CD4-positive, alpha-beta memory T cell (primary cell): ENCODE measurements at regions not wholly inside any gene's neighbourhood (a gene's known extent, or its start where the extent isn't known, plus 50 kb on each side); places are given as distances from the start of the nearest gene placed in this dataset.

Experiments used
- CTCF ChIA-PET: fragments of 350-600 bp; sonication (Branson Sonifier 250); formaldehyde crosslinking; loops from one replicate; lab custom pipeline; 2021; ENCODE audit warnings: inconsistent platforms; ENCODE audit not compliant: partially characterized antibody; lab: Charles Lee
- POLR2A ChIA-PET: fragments of 350-600 bp; sonication (Branson Sonifier 250); formaldehyde crosslinking; loops from one replicate; lab custom pipeline; 2021; ENCODE audit not compliant: partially characterized antibody; lab: Charles Lee
- DNase-seq, 5 donors: peaks; one replicate each; pipeline versions ENCODE4 v3.0.0 to v3.0.0-alpha.2; 2020 to 2022; ENCODE audit warnings: mixed read lengths in 1 of 5
- H3K27ac ChIP-seq: one replicate; pipeline ENCODE4 v1.7.0; 2013; ENCODE audit warnings: low read depth, low read length
- H3K27me3 ChIP-seq: 2 replicates; pipeline ENCODE4 v1.7.0; 2013; ENCODE audit warnings: mild to moderate bottlenecking, low read length, moderate library complexity; ENCODE audit not compliant: insufficient read depth
- H3K36me3 ChIP-seq: 2 replicates; pipeline ENCODE4 v1.7.0; 2013; ENCODE audit warnings: mild to moderate bottlenecking, low read length, moderate library complexity; ENCODE audit not compliant: insufficient read depth
- H3K4me1 ChIP-seq: 2 replicates; pipeline ENCODE4 v1.7.0; 2013; ENCODE audit warnings: mild to moderate bottlenecking, low read length, moderate library complexity; ENCODE audit not compliant: insufficient read depth
- H3K4me3 ChIP-seq, 2 donors: one replicate each; pipeline ENCODE4 v1.7.0; 2013; ENCODE audit warnings: low read length in 2 of 2, mild to moderate bottlenecking in 1 of 2
- H3K9me3 ChIP-seq, 2 donors: one replicate each; pipeline ENCODE4 v1.7.0; 2013; ENCODE audit warnings: low read length in 2 of 2, control low read depth in 1 of 2; ENCODE audit not compliant: control insufficient read depth in 1 of 2
- H3K27ac Mint-ChIP-seq, 7 donors: one replicate each; pipeline ENCODE4 v1.8.0; 2020 to 2021; ENCODE audit warnings: mixed read lengths in 7 of 7, mild to moderate bottlenecking in 6 of 7, inconsistent platforms in 3 of 7, moderate library complexity in 3 of 7
- H3K27me3 Mint-ChIP-seq, 2 donors: one replicate each; pipeline ENCODE4 v1.8.0; 2020 to 2021; ENCODE audit warnings: mixed read lengths in 2 of 2
- H3K36me3 Mint-ChIP-seq, 2 donors: one replicate each; pipeline ENCODE4 v1.8.0; 2020 to 2021; ENCODE audit warnings: mixed read lengths in 2 of 2, inconsistent platforms in 1 of 2, mild to moderate bottlenecking in 1 of 2
- H3K4me1 Mint-ChIP-seq, 4 donors: one replicate each; pipeline ENCODE4 v1.8.0; 2020 to 2021; ENCODE audit warnings: mixed read lengths in 4 of 4, mild to moderate bottlenecking in 1 of 4
- H3K4me3 Mint-ChIP-seq, 8 donors: one replicate each; pipeline ENCODE4 v1.8.0; 2020 to 2021; ENCODE audit warnings: mixed read lengths in 8 of 8, mild to moderate bottlenecking in 7 of 8, moderate library complexity in 6 of 8, inconsistent platforms in 3 of 8
- H3K9me3 Mint-ChIP-seq, 8 donors: one replicate each; pipeline ENCODE4 v1.8.0; 2020 to 2021; ENCODE audit warnings: mixed read lengths in 8 of 8, mild to moderate bottlenecking in 5 of 8, inconsistent platforms in 3 of 8, moderate library complexity in 1 of 8
- intact Hi-C: fragments of 100-400 bp; cut with micrococcal nuclease; formaldehyde crosslinking; loops from one replicate; pipeline ENCODE4 v1.15.1; 2023

- Mint-ChIP-seq H3K36me3 (no peaks in the 10 kb centered on the region), H3K9me3 (peaks cover 0 to 16% (median 4%) of the 10 kb centered on the region in 8 donors), H3K4me1 (no peaks in the 10 kb centered on the region), H3K27me3 (peaks cover 0 to 1% of the 10 kb centered on the region in 2 donors), H3K27ac (no peak overlapping the region), H3K4me3 (no peak overlapping the region)
- Histone ChIP-seq H3K27ac (no peak overlapping the region), H3K9me3 (no peaks in the 10 kb centered on the region), H3K4me1 (no peaks in the 10 kb centered on the region), H3K36me3 (no peaks in the 10 kb centered on the region), H3K4me3 (no peak overlapping the region), H3K27me3 (no peaks in the 10 kb centered on the region)
- no peak for DNase-seq
- intact Hi-C loops = no loop called here
- ChIA-PET CTCF (no interaction called here), POLR2A (no interaction called here)
Observed at GRCh38 chr2:183579686-183580085, 455.4 kb downstream of the NUP35 start.

- CTCF ChIA-PET = no interaction called here
- H3K9me3 ChIP-seq = no peaks in the 10 kb centered on the region
- Mint-ChIP-seq H3K36me3 (no peaks in the 10 kb centered on the region), H3K27ac (no peak overlapping the region), H3K9me3 (peaks cover 0 to 14% (median 4%) of the 10 kb centered on the region in 8 donors), H3K27me3 (no peaks in the 10 kb centered on the region), H3K4me3 (no peak overlapping the region), H3K4me1 (no peaks in the 10 kb centered on the region)
- no peaks in the 10 kb centered on the region for H3K4me1 ChIP-seq
- no peak overlapping the region for H3K4me3 ChIP-seq
- DNase-seq = no peak
- intact Hi-C loops = no loop called here
- H3K36me3 ChIP-seq = no peaks in the 10 kb centered on the region
- POLR2A ChIA-PET = no interaction called here
- H3K27me3 ChIP-seq = no peaks in the 10 kb centered on the region
- no peak overlapping the region for H3K27ac ChIP-seq
Observed at GRCh38 chr2:183592271-183592670, 468.0 kb downstream of the NUP35 start.

DNA sequence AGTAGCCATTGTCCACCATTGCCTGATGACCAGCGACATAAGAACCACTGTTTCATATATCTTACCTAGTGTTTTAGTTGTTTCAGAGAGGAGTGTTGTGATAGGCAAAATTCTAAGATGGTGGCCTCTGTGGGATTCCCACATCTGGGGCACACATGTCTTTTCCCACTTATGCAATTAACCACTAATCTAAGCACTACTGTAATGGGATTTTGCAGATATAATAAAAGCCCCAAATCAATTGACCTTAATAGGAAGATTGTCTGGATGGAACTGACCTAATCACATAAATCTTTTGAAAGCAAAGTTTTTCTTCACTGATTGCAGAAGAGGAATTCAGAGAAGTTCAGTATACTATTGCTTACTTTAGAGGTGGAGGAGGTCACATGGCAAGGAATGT lies 469.9 kb downstream of the NUP35 start:
- no peak for DNase-seq
- H3K27me3 ChIP-seq = no peaks in the 10 kb centered on the region
- Mint-ChIP-seq H3K36me3 (no peaks in the 10 kb centered on the region), H3K4me1 (no peaks in the 10 kb centered on the region), H3K4me3 (no peak overlapping the region), H3K9me3 (peaks cover 0 to 12% (median 4%) of the 10 kb centered on the region in 8 donors), H3K27ac (no peak overlapping the region), H3K27me3 (no peaks in the 10 kb centered on the region)
- POLR2A ChIA-PET = no interaction called here
- no peaks in the 10 kb centered on the region for H3K36me3 ChIP-seq
- no peak overlapping the region for H3K4me3 ChIP-seq
- no peak overlapping the region for H3K27ac ChIP-seq
- no peaks in the 10 kb centered on the region for H3K4me1 ChIP-seq
- intact Hi-C loops = no loop called here
- CTCF ChIA-PET = no interaction called here
- H3K9me3 ChIP-seq = no peaks in the 10 kb centered on the region

DNA sequence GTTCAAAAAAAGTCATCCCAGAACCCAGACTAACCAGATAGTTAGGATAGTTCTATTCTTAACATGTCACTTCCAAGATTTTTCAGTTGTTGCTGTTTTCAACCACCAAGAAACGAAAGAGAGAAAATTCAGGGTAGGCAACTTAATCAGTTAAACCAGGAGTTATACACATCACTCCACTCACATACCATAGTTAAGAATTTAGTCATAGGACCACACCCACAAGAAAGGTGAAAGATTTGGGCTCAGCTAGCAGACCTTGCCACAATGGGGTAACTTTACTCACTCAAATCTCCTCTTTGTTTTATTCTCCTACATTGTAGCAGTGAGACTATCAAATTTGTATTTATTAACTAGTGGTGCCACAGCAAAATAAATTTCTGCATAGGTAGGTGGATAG lies 473.6 kb downstream of the NUP35 start:
- POLR2A ChIA-PET = no interaction called here
- Mint-ChIP-seq H3K36me3 (no peaks in the 10 kb centered on the region), H3K4me3 (no peak overlapping the region), H3K4me1 (no peaks in the 10 kb centered on the region), H3K27ac (no peak overlapping the region), H3K9me3 (peaks cover 0 to 12% (median 3%) of the 10 kb centered on the region in 8 donors), H3K27me3 (no peaks in the 10 kb centered on the region)
- H3K36me3 ChIP-seq = no peaks in the 10 kb centered on the region
- DNase-seq = no peak
- intact Hi-C loops = no loop called here
- H3K27ac ChIP-seq = no peak overlapping the region
- H3K4me1 ChIP-seq = no peaks in the 10 kb centered on the region
- H3K9me3 ChIP-seq = no peaks in the 10 kb centered on the region
- H3K4me3 ChIP-seq = no peak overlapping the region
- no peaks in the 10 kb centered on the region for H3K27me3 ChIP-seq
- CTCF ChIA-PET = no interaction called here

- CTCF ChIA-PET = no interaction called here
Observed at GRCh38 chr2:183604065-183604464, 479.8 kb downstream of the NUP35 start.

GRCh38 chr2:183605440-183605839 lies 481.2 kb downstream of the NUP35 start:
- H3K36me3 ChIP-seq = no peaks in the 10 kb centered on the region
- no peak for DNase-seq
- Mint-ChIP-seq H3K4me3 (no peak overlapping the region), H3K4me1 (no peaks in the 10 kb centered on the region), H3K9me3 (peaks cover 0 to 2% (median under 1%) of the 10 kb centered on the region in 8 donors), H3K36me3 (no peaks in the 10 kb centered on the region), H3K27me3 (no peaks in the 10 kb centered on the region), H3K27ac (no peak overlapping the region)
- no peaks in the 10 kb centered on the region for H3K4me1 ChIP-seq
- no peaks in the 10 kb centered on the region for H3K27me3 ChIP-seq
- H3K27ac ChIP-seq = no peak overlapping the region
- CTCF ChIA-PET = no interaction called here
- POLR2A ChIA-PET = no interaction called here
- no peaks in the 10 kb centered on the region for H3K9me3 ChIP-seq
- no peak overlapping the region for H3K4me3 ChIP-seq
- intact Hi-C loops = no loop called here

More at GRCh38 chr2:183604065-183604464, 479.8 kb downstream of the NUP35 start:
- Mint-ChIP-seq H3K9me3 (peaks cover 0 to 5% (median 0%) of the 10 kb centered on the region in 8 donors), H3K4me1 (no peaks in the 10 kb centered on the region), H3K4me3 (no peak overlapping the region), H3K36me3 (no peaks in the 10 kb centered on the region), H3K27ac (no peak overlapping the region), H3K27me3 (no peaks in the 10 kb centered on the region)
- Histone ChIP-seq H3K4me1 (no peaks in the 10 kb centered on the region), H3K27me3 (no peaks in the 10 kb centered on the region), H3K4me3 (no peak overlapping the region), H3K27ac (no peak overlapping the region), H3K9me3 (no peaks in the 10 kb centered on the region), H3K36me3 (no peaks in the 10 kb centered on the region)
- intact Hi-C loops = no loop called here
- no peak for DNase-seq
- POLR2A ChIA-PET = no interaction called here

GRCh38 chr2:183606022-183606717 lies 481.9 kb downstream of the NUP35 start:
- intact Hi-C loops = no loop called here
- Mint-ChIP-seq H3K4me1 (no peaks in the 10 kb centered on the region), H3K36me3 (no peaks in the 10 kb centered on the region), H3K27ac (no peak overlapping the region), H3K4me3 (no peak overlapping the region), H3K27me3 (no peaks in the 10 kb centered on the region), H3K9me3 (peaks cover 0 to 4% (median 2%) of the 10 kb centered on the region in 8 donors)
- no peak for DNase-seq
- H3K4me3 ChIP-seq = no peak overlapping the region
- no peaks in the 10 kb centered on the region for H3K9me3 ChIP-seq
- CTCF ChIA-PET = no interaction called here
- H3K27ac ChIP-seq = no peak overlapping the region
- no peaks in the 10 kb centered on the region for H3K4me1 ChIP-seq
- POLR2A ChIA-PET = no interaction called here
- no peaks in the 10 kb centered on the region for H3K27me3 ChIP-seq
- H3K36me3 ChIP-seq = no peaks in the 10 kb centered on the region
